ENCODE measurements at regions not wholly inside any gene's neighbourhood (a gene's known extent, or its start where the extent isn't known, plus 50 kb on each side); places are given as distances from the start of the nearest gene placed in this dataset.

- TF ChIP-seq, protein P1, sequence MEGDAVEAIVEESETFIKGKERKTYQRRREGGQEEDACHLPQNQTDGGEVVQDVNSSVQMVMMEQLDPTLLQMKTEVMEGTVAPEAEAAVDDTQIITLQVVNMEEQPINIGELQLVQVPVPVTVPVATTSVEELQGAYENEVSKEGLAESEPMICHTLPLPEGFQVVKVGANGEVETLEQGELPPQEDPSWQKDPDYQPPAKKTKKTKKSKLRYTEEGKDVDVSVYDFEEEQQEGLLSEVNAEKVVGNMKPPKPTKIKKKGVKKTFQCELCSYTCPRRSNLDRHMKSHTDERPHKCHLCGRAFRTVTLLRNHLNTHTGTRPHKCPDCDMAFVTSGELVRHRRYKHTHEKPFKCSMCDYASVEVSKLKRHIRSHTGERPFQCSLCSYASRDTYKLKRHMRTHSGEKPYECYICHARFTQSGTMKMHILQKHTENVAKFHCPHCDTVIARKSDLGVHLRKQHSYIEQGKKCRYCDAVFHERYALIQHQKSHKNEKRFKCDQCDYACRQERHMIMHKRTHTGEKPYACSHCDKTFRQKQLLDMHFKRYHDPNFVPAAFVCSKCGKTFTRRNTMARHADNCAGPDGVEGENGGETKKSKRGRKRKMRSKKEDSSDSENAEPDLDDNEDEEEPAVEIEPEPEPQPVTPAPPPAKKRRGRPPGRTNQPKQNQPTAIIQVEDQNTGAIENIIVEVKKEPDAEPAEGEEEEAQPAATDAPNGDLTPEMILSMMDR (IDR thresholded peaks at IDR 0.05 in 8 of 11, conservative IDR thresholded peaks at IDR 0.05 in 3 of 11) = no peak
- no peak for TF ChIP-seq POLR2A (IDR thresholded peaks at IDR 0.05)
- TF ChIP-seq POLR2AphosphoS5 (IDR thresholded peaks at IDR 0.05) = no peak
These were observed 115.7 kb upstream of the CNTNAP2 start for GRCh38 chr7:146000882-146001281.
